ENCODE measurements at regions not wholly inside any gene's neighbourhood (a gene's known extent, or its start where the extent isn't known, plus 50 kb on each side); places are given as distances from the start of the nearest gene placed in this dataset.
"Not testable (repeated sequence)": the region's sequence is repeated elsewhere in the genome, so short reads cannot be mapped to it uniquely, and the experiment has no call there.

GRCh38 chr17:6003221-6003620, 67.0 kb upstream of the WSCD1 start:
- H3K9me3 Mint-ChIP-seq; H3K27ac Mint-ChIP-seq; POLR2A ChIA-PET; H3K27me3 Mint-ChIP-seq (ENCODE audit: low read depth); CTCF ChIA-PET; ATAC-seq; H3K4me3 Mint-ChIP-seq; H3K4me1 Mint-ChIP-seq; H3K36me3 Mint-ChIP-seq; DNase-seq (ENCODE audit: low spot score): not testable (repeated sequence)

GRCh38 chr17:6005939-6006338, 64.2 kb upstream of the WSCD1 start:
- no peaks in the 10 kb centered on the region for H3K4me1 Mint-ChIP-seq
- POLR2A ChIA-PET, result no interaction called here
- H3K9me3 Mint-ChIP-seq, result 0 out of 2 replicates have a peak, but pooled peaks cover 3% of the 10 kb centered on the region
- no peak for TF ChIP-seq ATF6 (CRISPR knock-in tag; IDR thresholded peaks at IDR 0.05)
- TF ChIP-seq CTCF (IDR thresholded peaks at IDR 0.05), result no peak
- no peak for TF ChIP-seq ETV6 (CRISPR knock-in tag; IDR thresholded peaks at IDR 0.05)
- TF ChIP-seq ZNF532 (CRISPR knock-in tag; IDR thresholded peaks at IDR 0.05; ENCODE audit: borderline replicate concordance), result no peak
- no peak for TF ChIP-seq ZNF138 (CRISPR knock-in tag; conservative IDR thresholded peaks at IDR 0.05)
- no peak for TF ChIP-seq TP53 (CRISPR knock-in tag; IDR thresholded peaks at IDR 0.05)
- no peak for TF ChIP-seq USF2 (CRISPR knock-in tag; IDR thresholded peaks at IDR 0.05)
- no peak for TF ChIP-seq ZNF512 (CRISPR knock-in tag; IDR thresholded peaks at IDR 0.05; ENCODE audit: borderline replicate concordance)
- TF ChIP-seq USF1 (CRISPR knock-in tag; IDR thresholded peaks at IDR 0.05), result no peak
- H3K27me3 Mint-ChIP-seq (ENCODE audit: low read depth), result no peaks in the 10 kb centered on the region
- CTCF ChIA-PET, result no interaction called here
- no peak for DNase-seq (ENCODE audit: low spot score)
- H3K27ac Mint-ChIP-seq, result no peak overlapping the region
- no peaks in the 10 kb centered on the region for H3K36me3 Mint-ChIP-seq
- ATAC-seq, result no peak
- no peak overlapping the region for H3K4me3 Mint-ChIP-seq

GRCh38 chr17:6011206-6011605, 59.0 kb upstream of the WSCD1 start:
- ATAC-seq, result no peak
- POLR2A ChIA-PET, result no interaction called here
- no peak for DNase-seq (ENCODE audit: low spot score)
- H3K9me3 Mint-ChIP-seq, result no peaks in the 10 kb centered on the region
- H3K27me3 Mint-ChIP-seq (ENCODE audit: low read depth), result no peaks in the 10 kb centered on the region
- CTCF ChIA-PET, result no interaction called here
- H3K36me3 Mint-ChIP-seq, result no peaks in the 10 kb centered on the region
- H3K4me3 Mint-ChIP-seq, result no peak overlapping the region
- no peak overlapping the region for H3K27ac Mint-ChIP-seq
- H3K4me1 Mint-ChIP-seq, result peaks cover 2% of the 10 kb centered on the region; the same call in 1 of the 2 replicates
- TF ChIP-seq NFE2L1 (CRISPR knock-in tag; IDR thresholded peaks at IDR 0.05) (no peak), ZNF232 (CRISPR knock-in tag; IDR thresholded peaks at IDR 0.05) (no peak), RELA (CRISPR knock-in tag; IDR thresholded peaks at IDR 0.05; ENCODE audit: borderline replicate concordance) (no peak), IRF2 (CRISPR knock-in tag; IDR thresholded peaks at IDR 0.05; ENCODE audit: borderline replicate concordance, low read depth) (no peak), NR3C1 (CRISPR knock-in tag; conservative IDR thresholded peaks at IDR 0.05; ENCODE audit: low read depth) (no peak), CREM (CRISPR knock-in tag; IDR thresholded peaks at IDR 0.05) (no peak), E2F5 (CRISPR knock-in tag; IDR thresholded peaks at IDR 0.05) (no peak), ZNF121 (CRISPR knock-in tag; IDR thresholded peaks at IDR 0.05) (no peak), RORB (CRISPR knock-in tag; IDR thresholded peaks at IDR 0.05) (no peak), ZNF138 (CRISPR knock-in tag; conservative IDR thresholded peaks at IDR 0.05) (no peak), MXD4 (CRISPR knock-in tag; IDR thresholded peaks at IDR 0.05; ENCODE audit: borderline replicate concordance) (no peak)
